H9 (cell line): ENCODE measurements at regions not wholly inside any gene's neighbourhood (a gene's known extent, or its start where the extent isn't known, plus 50 kb on each side); places are given as distances from the start of the nearest gene placed in this dataset.

Experiments used
- DNase-seq: peaks from one replicate; pipeline ENCODE4 v3.0.0-alpha.2; 2017
- H2AFZ ChIP-seq: one replicate; pipeline ENCODE4 v1.6.1; 2013; ENCODE audit warnings: mild to moderate bottlenecking, low read length, control low read depth, moderate library complexity
- H2AK5ac ChIP-seq: 2 replicates; pipeline ENCODE4 v1.6.1; 2013; ENCODE audit warnings: low read length, control low read depth, mixed read lengths; ENCODE audit not compliant: insufficient read length
- H2BK120ac ChIP-seq: one replicate; pipeline ENCODE4 v1.6.1; 2013; ENCODE audit warnings: low read depth, mild to moderate bottlenecking, low read length, control low read depth, inconsistent platforms; ENCODE audit not compliant: poor library complexity, severe bottlenecking
- H2BK12ac ChIP-seq: 2 replicates; pipeline ENCODE4 v1.6.1; 2013; ENCODE audit warnings: low read length, control low read depth, mixed read lengths, low read depth; ENCODE audit not compliant: insufficient read length
- H2BK15ac ChIP-seq: 2 replicates; pipeline ENCODE4 v1.6.1; 2013; ENCODE audit warnings: low read depth, low read length, control low read depth
- H2BK20ac ChIP-seq: one replicate; pipeline ENCODE4 v1.6.1; 2013; ENCODE audit warnings: low read depth, mild to moderate bottlenecking, low read length, control low read depth, inconsistent platforms; ENCODE audit not compliant: poor library complexity, severe bottlenecking
- H2BK5ac ChIP-seq: 2 replicates; pipeline ENCODE4 v1.6.1; 2013; ENCODE audit warnings: low read length, control low read depth, mixed read lengths; ENCODE audit not compliant: insufficient read length
- H3K14ac ChIP-seq: 2 replicates; pipeline ENCODE4 v1.6.1; 2013; ENCODE audit warnings: low read length, control low read depth; ENCODE audit not compliant: insufficient read depth
- H3K18ac ChIP-seq: 2 replicates; pipeline ENCODE4 v1.6.1; 2013; ENCODE audit warnings: low read depth, mild to moderate bottlenecking, mixed read lengths, low read length, control low read depth; ENCODE audit not compliant: insufficient read length
- H3K23ac ChIP-seq: 2 replicates; pipeline ENCODE4 v1.6.1; 2013; ENCODE audit warnings: low read length, control low read depth, mixed read lengths, low read depth; ENCODE audit not compliant: insufficient read length
- H3K23me2 ChIP-seq: 2 replicates; pipeline ENCODE4 v1.6.1; 2013; ENCODE audit warnings: low read depth, mild to moderate bottlenecking, mixed read lengths, low read length, control low read depth; ENCODE audit not compliant: insufficient read length, poor library complexity, severe bottlenecking
- H3K27ac ChIP-seq: 2 replicates; pipeline ENCODE4 v1.5.1; 2013; ENCODE audit warnings: low read length, control low read depth, mixed read lengths, low read depth; ENCODE audit not compliant: insufficient read length
- H3K27me3 ChIP-seq: 2 replicates; pipeline ENCODE4 v1.6.1; 2013; ENCODE audit warnings: low read length, control low read depth, inconsistent platforms; ENCODE audit not compliant: insufficient read depth
- H3K4ac ChIP-seq: 2 replicates; pipeline ENCODE4 v1.6.1; 2013; ENCODE audit warnings: low read depth, mild to moderate bottlenecking, control low read depth, inconsistent platforms, low read length, moderate library complexity
- H3K4me1 ChIP-seq: 2 replicates; pipeline ENCODE4 v1.6.1; 2013; ENCODE audit warnings: low read length, control low read depth, inconsistent platforms; ENCODE audit not compliant: insufficient read depth
- H3K4me2 ChIP-seq: 2 replicates; pipeline ENCODE4 v1.6.1; 2013; ENCODE audit warnings: low read length, control low read depth, mixed read lengths; ENCODE audit not compliant: insufficient read length, insufficient read depth
- H3K56ac ChIP-seq: 2 replicates; pipeline ENCODE4 v1.6.1; 2013; ENCODE audit warnings: low read depth, mild to moderate bottlenecking, mixed read lengths, low read length, control low read depth; ENCODE audit not compliant: insufficient read length
- H3K79me1 ChIP-seq: 2 replicates; pipeline ENCODE4 v1.6.1; 2013; ENCODE audit warnings: low read depth, mild to moderate bottlenecking, moderate library complexity, low read length, control low read depth, inconsistent platforms; ENCODE audit not compliant: insufficient read depth, poor library complexity, severe bottlenecking
- H3K79me2 ChIP-seq: 2 replicates; pipeline ENCODE4 v1.6.1; 2013; ENCODE audit warnings: low read length, control low read depth, inconsistent platforms; ENCODE audit not compliant: insufficient read depth
- H3K9ac ChIP-seq: 2 replicates; pipeline ENCODE4 v1.6.1; 2013; ENCODE audit warnings: low read length, control low read depth, mixed read lengths; ENCODE audit not compliant: insufficient read length; ENCODE audit errors: extremely low read depth
- H3K9me3 ChIP-seq: one replicate; pipeline ENCODE4 v1.6.1; 2013; ENCODE audit warnings: low read depth, low read length, inconsistent platforms; ENCODE audit not compliant: control insufficient read depth
- H3T11ph ChIP-seq: one replicate; pipeline ENCODE4 v1.6.1; 2013; ENCODE audit warnings: mild to moderate bottlenecking, low read length, control low read depth, inconsistent platforms
- H4K20me1 ChIP-seq: one replicate; pipeline ENCODE4 v1.6.1; 2013; ENCODE audit not compliant: control insufficient read depth, insufficient read length, insufficient read depth
- H4K5ac ChIP-seq: 2 replicates; pipeline ENCODE4 v1.6.1; 2013; ENCODE audit warnings: low read depth, mild to moderate bottlenecking, mixed read lengths, low read length, control low read depth; ENCODE audit not compliant: insufficient read length
- H4K8ac ChIP-seq: replicated peaks from 2 replicates; pipeline ENCODE4 v1.6.1; 2013; ENCODE audit warnings: low read length, control low read depth, mixed read lengths, low read depth; ENCODE audit not compliant: insufficient read length
- H4K91ac ChIP-seq: 2 replicates; pipeline ENCODE4 v1.6.1; 2013; ENCODE audit warnings: low read depth, mild to moderate bottlenecking, moderate library complexity, mixed read lengths, low read length, control low read depth; ENCODE audit not compliant: insufficient read length
- H3K27ac Mint-ChIP-seq, 3 experiments: 2 replicates in 2 of 3; 3 replicates in 1 of 3; pipeline ENCODE4 v1.8.0; 2020 to 2021; ENCODE audit warnings: mixed read lengths in 3 of 3, mild to moderate bottlenecking in 1 of 3, moderate library complexity in 1 of 3
- H3K27me3 Mint-ChIP-seq: 2 replicates; pipeline ENCODE4 v1.8.0; 2021; ENCODE audit warnings: low read depth, mild to moderate bottlenecking, moderate library complexity, mixed read lengths
- H3K36me3 Mint-ChIP-seq, 3 experiments: 2 replicates in 2 of 3; 3 replicates in 1 of 3; pipeline ENCODE4 v1.8.0; 2020 to 2021; ENCODE audit warnings: low read depth in 3 of 3, mixed read lengths in 3 of 3; ENCODE audit not compliant: insufficient read depth in 1 of 3
- H3K4me1 Mint-ChIP-seq, 2 experiments: 2 replicates each; pipeline ENCODE4 v1.8.0; 2020; ENCODE audit warnings: mixed read lengths in 2 of 2
- H3K4me3 Mint-ChIP-seq, 2 experiments: 2 replicates in 1 of 2; 3 replicates in 1 of 2; pipeline ENCODE4 v1.8.0; 2020 to 2021; ENCODE audit warnings: mild to moderate bottlenecking in 2 of 2, mixed read lengths in 2 of 2, moderate library complexity in 1 of 2
- H3K9me3 Mint-ChIP-seq, 2 experiments: 2 replicates in 1 of 2; 3 replicates in 1 of 2; pipeline ENCODE4 v1.8.0; 2020; ENCODE audit warnings: mild to moderate bottlenecking in 2 of 2, mixed read lengths in 2 of 2, moderate library complexity in 1 of 2
- CTCF ChIP-seq: fragments of 200-600 bp; sonication (generic); conservative IDR thresholded peaks from 3 replicates; pipeline ENCODE4 v1.8.0; 2021; ENCODE audit warnings: antibody characterized with exemption, mild to moderate bottlenecking
- WGBS: extraction: QIAGEN DNeasy Blood & Tissue Kit; methylation state at CpG from one replicate; pipeline ENCODE4 v1.1.7; 2013; ENCODE audit warnings: missing lambda C conversion rate, low lambda C conversion rate, mixed read lengths; ENCODE audit not compliant: insufficient read length; ENCODE audit errors: extremely low coverage; 5-methylcytosine and 5-hydroxymethylcytosine counted together

- TF ChIP-seq CTCF: no peak
- Histone ChIP-seq H3T11ph (no peak overlapping the region), H3K14ac (no peak overlapping the region), H3K23me2 (no peaks in the 10 kb centered on the region), H3K23ac (no peak overlapping the region), H3K18ac (no peak overlapping the region), H2AFZ (no peak overlapping the region), H3K27me3 (no peaks in the 10 kb centered on the region), H2BK20ac (no peak overlapping the region), H3K4me2 (no peak overlapping the region), H3K79me2 (no peaks in the 10 kb centered on the region), H3K9me3 (no peaks in the 10 kb centered on the region), H3K56ac (no peak overlapping the region), H2BK120ac (no peak overlapping the region), H4K8ac (no peak overlapping the region), H3K4me1 (no peaks in the 10 kb centered on the region), H2BK15ac (no peak overlapping the region), H4K20me1 (no peaks in the 10 kb centered on the region), H3K79me1 (no peaks in the 10 kb centered on the region), H4K91ac (no peak overlapping the region), H3K27ac (no peak overlapping the region), H3K9ac (no peak overlapping the region), H4K5ac (no peak overlapping the region), H3K4ac (no peak overlapping the region), H2BK5ac (no peak overlapping the region), H2BK12ac (no peak overlapping the region), H2AK5ac (no peak overlapping the region)
- Mint-ChIP-seq H3K4me3 (no peak overlapping the region), H3K36me3 (peaks cover 17 to 33% (median 24%) of the 10 kb centered on the region in 3 experiments), H3K4me1 (no peaks in the 10 kb centered on the region), H3K27me3 (no peaks in the 10 kb centered on the region; the same call in 1 of the 2 replicates), H3K27ac (no peak overlapping the region), H3K9me3 (peaks cover 31 to 35% of the 10 kb centered on the region in 2 experiments)
- no CpG with 5 or more reads among the region's 3 CpGs for WGBS
- no peak for DNase-seq
Measured at GRCh38 chr9:7305677-7306076, 493.9 kb downstream of the DMAC1 start.
